ENCODE measurements at regions not wholly inside any gene's neighbourhood (a gene's known extent, or its start where the extent isn't known, plus 50 kb on each side); places are given as distances from the start of the nearest gene placed in this dataset.

DNA sequence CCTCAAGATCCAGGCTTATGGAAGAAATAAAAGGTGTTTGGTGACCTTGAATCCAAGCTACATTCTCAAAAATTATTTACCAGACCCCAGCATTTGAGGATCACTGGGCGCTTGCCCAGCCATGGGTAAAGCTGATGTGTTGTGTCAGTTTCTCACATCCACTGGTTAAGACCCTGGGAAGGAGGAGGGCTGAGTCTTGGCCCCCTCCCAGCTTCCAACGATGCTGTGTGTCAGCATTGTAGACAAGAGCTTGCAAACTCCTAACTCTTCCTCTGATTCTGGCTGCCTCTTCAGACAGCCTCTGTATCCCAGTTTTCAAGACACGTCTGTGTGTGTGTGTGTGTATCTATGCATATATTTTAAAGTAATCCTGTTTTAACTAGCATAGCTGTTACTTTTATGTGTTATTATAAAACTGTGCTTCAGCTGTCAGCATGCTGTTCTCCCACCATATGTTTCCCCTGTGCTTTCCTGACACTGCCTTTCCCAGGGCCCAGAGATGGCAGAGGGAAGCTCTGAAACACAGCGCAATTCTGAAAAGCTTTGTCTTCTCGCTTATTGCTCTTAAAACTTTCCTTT lies 157.3 kb upstream of the LRRN1 start:
- TF ChIP-seq CBX2 (IDR thresholded peaks at IDR 0.05; ENCODE audit: borderline replicate concordance, low read depth): no peak
- no peak for TF ChIP-seq EP300 (IDR thresholded peaks at IDR 0.05)
- no peak for TF ChIP-seq ZC3H11A (IDR thresholded peaks at IDR 0.05)
- TF ChIP-seq HOXA7 (CRISPR knock-in tag; IDR thresholded peaks at IDR 0.05): no peak
- no peak for TF ChIP-seq POLR2A (IDR thresholded peaks at IDR 0.05; ENCODE audit: low read length)
- no peak for TF ChIP-seq POLR2AphosphoS2 (conservative IDR thresholded peaks at IDR 0.05; ENCODE audit: low read length)
- TF ChIP-seq, protein P1, sequence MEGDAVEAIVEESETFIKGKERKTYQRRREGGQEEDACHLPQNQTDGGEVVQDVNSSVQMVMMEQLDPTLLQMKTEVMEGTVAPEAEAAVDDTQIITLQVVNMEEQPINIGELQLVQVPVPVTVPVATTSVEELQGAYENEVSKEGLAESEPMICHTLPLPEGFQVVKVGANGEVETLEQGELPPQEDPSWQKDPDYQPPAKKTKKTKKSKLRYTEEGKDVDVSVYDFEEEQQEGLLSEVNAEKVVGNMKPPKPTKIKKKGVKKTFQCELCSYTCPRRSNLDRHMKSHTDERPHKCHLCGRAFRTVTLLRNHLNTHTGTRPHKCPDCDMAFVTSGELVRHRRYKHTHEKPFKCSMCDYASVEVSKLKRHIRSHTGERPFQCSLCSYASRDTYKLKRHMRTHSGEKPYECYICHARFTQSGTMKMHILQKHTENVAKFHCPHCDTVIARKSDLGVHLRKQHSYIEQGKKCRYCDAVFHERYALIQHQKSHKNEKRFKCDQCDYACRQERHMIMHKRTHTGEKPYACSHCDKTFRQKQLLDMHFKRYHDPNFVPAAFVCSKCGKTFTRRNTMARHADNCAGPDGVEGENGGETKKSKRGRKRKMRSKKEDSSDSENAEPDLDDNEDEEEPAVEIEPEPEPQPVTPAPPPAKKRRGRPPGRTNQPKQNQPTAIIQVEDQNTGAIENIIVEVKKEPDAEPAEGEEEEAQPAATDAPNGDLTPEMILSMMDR (IDR thresholded peaks at IDR 0.05): no peak
- TF ChIP-seq EHMT2 (IDR thresholded peaks at IDR 0.05; ENCODE audit: low read depth): no peak
- TF ChIP-seq, protein P2, sequence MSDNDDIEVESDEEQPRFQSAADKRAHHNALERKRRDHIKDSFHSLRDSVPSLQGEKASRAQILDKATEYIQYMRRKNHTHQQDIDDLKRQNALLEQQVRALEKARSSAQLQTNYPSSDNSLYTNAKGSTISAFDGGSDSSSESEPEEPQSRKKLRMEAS (IDR thresholded peaks at IDR 0.05): no peak

Data from A549 (cell line).